ENCODE measurements at regions not wholly inside any gene's neighbourhood (a gene's known extent, or its start where the extent isn't known, plus 50 kb on each side); places are given as distances from the start of the nearest gene placed in this dataset.
"Not testable (repeated sequence)": the region's sequence is repeated elsewhere in the genome, so short reads cannot be mapped to it uniquely, and the experiment has no call there.

DNA sequence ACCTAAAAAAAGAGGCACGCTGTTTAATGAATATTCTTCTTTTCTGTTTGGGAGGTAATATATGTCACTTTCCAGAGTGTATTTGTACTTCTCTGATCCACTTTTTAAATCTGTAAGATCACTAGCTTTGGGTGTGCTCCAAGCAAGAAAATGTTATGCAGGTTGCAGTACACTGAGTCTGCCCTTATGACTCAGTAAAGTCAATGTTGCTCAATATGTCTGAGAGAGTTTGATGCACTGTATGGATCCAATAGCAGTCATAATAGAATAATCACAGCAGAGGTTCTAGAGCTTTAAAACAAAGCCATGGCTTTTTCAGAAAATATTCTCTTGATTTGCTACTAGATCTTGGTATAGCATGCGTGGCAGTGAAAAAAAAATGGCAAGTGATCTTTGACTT is 525.3 kb upstream of the HTR1E start:
- H3K36me3 ChIP-seq (replicated peaks in 1 of 2; ENCODE audit: control extremely low read depth in 1 of 2, control insufficient read depth in 1 of 2, extremely low read depth in 1 of 2, insufficient read depth in 2 of 2, low read length in 1 of 2) = no peaks in the 10 kb centered on the region
- Mint-ChIP-seq H3K4me1 (no peaks in the 10 kb centered on the region), H3K4me3 (no peak overlapping the region), H3K27me3 (no peaks in the 10 kb centered on the region), H3K9me3 (ENCODE audit: insufficient read depth) (no peaks in the 10 kb centered on the region), H3K27ac (no peak overlapping the region)
- ChIA-PET POLR2A (no interaction called here), CTCF (no interaction called here)
- WGBS (ENCODE audit: insufficient coverage) = 75% methylated on average over 1 of the region's 2 CpGs
- no peak for DNase-seq
- intact Hi-C loops (cut with micrococcal nuclease) = no loop called here
- no peak overlapping the region for H3K27ac ChIP-seq (ENCODE audit: low read length in 2 of 2)
- no peaks in the 10 kb centered on the region for H3K27me3 ChIP-seq (replicated peaks in 1 of 4; ENCODE audit: control extremely low read depth in 1 of 4, control insufficient read depth in 3 of 4, insufficient read depth in 4 of 4, low read length in 3 of 4)
- TF ChIP-seq EZH2 (IDR thresholded peaks at IDR 0.05; ENCODE audit: borderline replicate concordance, insufficient read depth, low read depth, low read length, poor library complexity, severe bottlenecking) = no peak
- TF ChIP-seq, protein P1, sequence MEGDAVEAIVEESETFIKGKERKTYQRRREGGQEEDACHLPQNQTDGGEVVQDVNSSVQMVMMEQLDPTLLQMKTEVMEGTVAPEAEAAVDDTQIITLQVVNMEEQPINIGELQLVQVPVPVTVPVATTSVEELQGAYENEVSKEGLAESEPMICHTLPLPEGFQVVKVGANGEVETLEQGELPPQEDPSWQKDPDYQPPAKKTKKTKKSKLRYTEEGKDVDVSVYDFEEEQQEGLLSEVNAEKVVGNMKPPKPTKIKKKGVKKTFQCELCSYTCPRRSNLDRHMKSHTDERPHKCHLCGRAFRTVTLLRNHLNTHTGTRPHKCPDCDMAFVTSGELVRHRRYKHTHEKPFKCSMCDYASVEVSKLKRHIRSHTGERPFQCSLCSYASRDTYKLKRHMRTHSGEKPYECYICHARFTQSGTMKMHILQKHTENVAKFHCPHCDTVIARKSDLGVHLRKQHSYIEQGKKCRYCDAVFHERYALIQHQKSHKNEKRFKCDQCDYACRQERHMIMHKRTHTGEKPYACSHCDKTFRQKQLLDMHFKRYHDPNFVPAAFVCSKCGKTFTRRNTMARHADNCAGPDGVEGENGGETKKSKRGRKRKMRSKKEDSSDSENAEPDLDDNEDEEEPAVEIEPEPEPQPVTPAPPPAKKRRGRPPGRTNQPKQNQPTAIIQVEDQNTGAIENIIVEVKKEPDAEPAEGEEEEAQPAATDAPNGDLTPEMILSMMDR (IDR thresholded peaks at IDR 0.05) = no peak
- H3K9me3 ChIP-seq (ENCODE audit: control extremely low read depth in 1 of 3, control insufficient read depth in 2 of 3, insufficient read depth in 1 of 3, low read length in 2 of 3) = no peaks in the 10 kb centered on the region
- no peaks in the 10 kb centered on the region for H4K20me1 ChIP-seq (ENCODE audit: control insufficient read depth, insufficient read depth, low read length, poor library complexity, severe bottlenecking)
- no peaks in the 10 kb centered on the region for H3K79me2 ChIP-seq (ENCODE audit: control insufficient read depth, insufficient read depth, low read length)
- no peak overlapping the region for H3K4me2 ChIP-seq (replicated peaks; ENCODE audit: low read depth, low read length, poor library complexity, severe bottlenecking)
- no peak for ATAC-seq (ENCODE audit: low read depth)
- H2AFZ ChIP-seq (ENCODE audit: insufficient read depth, low read depth, low read length, poor library complexity, severe bottlenecking) = no peak overlapping the region
- H3K9ac ChIP-seq (ENCODE audit: low read length) = no peak overlapping the region
- no peaks in the 10 kb centered on the region for H3K4me1 ChIP-seq (ENCODE audit: control insufficient read depth in 2 of 2, insufficient read depth in 2 of 2, low read length in 2 of 2)
- H3K4me3 ChIP-seq (ENCODE audit: control extremely low read depth in 1 of 5, extremely low read depth in 1 of 5, insufficient read depth in 1 of 5, low read depth in 2 of 5, low read length in 4 of 5) = no peak overlapping the region

DNA sequence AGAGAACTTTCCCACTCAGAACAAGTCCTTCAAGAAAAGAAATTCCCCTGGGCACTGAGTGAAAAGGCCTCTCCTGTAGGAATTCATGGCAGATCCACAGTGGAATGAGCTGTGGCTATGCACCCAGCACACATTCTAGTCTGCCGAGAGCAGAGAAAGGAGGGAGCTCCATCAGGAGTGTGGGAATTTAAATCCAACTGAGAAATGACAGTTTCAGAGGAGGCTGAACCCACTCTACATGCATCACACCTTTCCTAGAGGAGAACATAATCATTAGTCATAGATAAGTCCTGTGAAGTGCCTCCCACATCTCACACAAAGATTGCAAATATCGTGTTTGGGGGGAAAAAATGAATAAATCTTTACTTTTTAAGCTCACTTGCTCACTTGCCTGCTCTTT is 530.2 kb upstream of the HTR1E start:
- peaks cover 3% of the 10 kb centered on the region for H3K9me3 Mint-ChIP-seq (ENCODE audit: insufficient read depth)
- ChIA-PET CTCF (no interaction called here), POLR2A (no interaction called here)
- Histone ChIP-seq H3K36me3 (replicated peaks in 1 of 2; ENCODE audit: control extremely low read depth in 1 of 2, control insufficient read depth in 1 of 2, extremely low read depth in 1 of 2, insufficient read depth in 2 of 2, low read length in 1 of 2) (no peaks in the 10 kb centered on the region), H3K4me3 (ENCODE audit: control extremely low read depth in 1 of 5, extremely low read depth in 1 of 5, insufficient read depth in 1 of 5, low read depth in 2 of 5, low read length in 4 of 5) (no peak overlapping the region), H3K4me2 (replicated peaks; ENCODE audit: low read depth, low read length, poor library complexity, severe bottlenecking) (no peak overlapping the region), H2AFZ (ENCODE audit: insufficient read depth, low read depth, low read length, poor library complexity, severe bottlenecking) (no peak overlapping the region), H3K79me2 (ENCODE audit: control insufficient read depth, insufficient read depth, low read length) (no peaks in the 10 kb centered on the region), H4K20me1 (ENCODE audit: control insufficient read depth, insufficient read depth, low read length, poor library complexity, severe bottlenecking) (no peaks in the 10 kb centered on the region), H3K27ac (ENCODE audit: low read length in 2 of 2) (no peak overlapping the region), H3K27me3 (replicated peaks in 1 of 4; ENCODE audit: control extremely low read depth in 1 of 4, control insufficient read depth in 3 of 4, insufficient read depth in 4 of 4, low read length in 3 of 4) (no peaks in the 10 kb centered on the region), H3K9me3 (ENCODE audit: control extremely low read depth in 1 of 3, control insufficient read depth in 2 of 3, insufficient read depth in 1 of 3, low read length in 2 of 3) (no peaks in the 10 kb centered on the region), H3K9ac (ENCODE audit: low read length) (no peak overlapping the region), H3K4me1 (ENCODE audit: control insufficient read depth in 2 of 2, insufficient read depth in 2 of 2, low read length in 2 of 2) (no peaks in the 10 kb centered on the region)
- ATAC-seq (ENCODE audit: low read depth) (no peak), DNase-seq (no peak)
- no peaks in the 10 kb centered on the region for H3K27me3 Mint-ChIP-seq
- H3K4me3 Mint-ChIP-seq = no peak overlapping the region
- TF ChIP-seq, protein P1 (IDR thresholded peaks at IDR 0.05) = no peak
- TF ChIP-seq EZH2 (IDR thresholded peaks at IDR 0.05; ENCODE audit: borderline replicate concordance, insufficient read depth, low read depth, low read length, poor library complexity, severe bottlenecking) = no peak
- intact Hi-C loops (cut with micrococcal nuclease) = no loop called here
- WGBS (ENCODE audit: insufficient coverage) = no CpG with 5 or more reads among the region's 2 CpGs
- H3K27ac Mint-ChIP-seq = no peak overlapping the region
- H3K4me1 Mint-ChIP-seq = no peaks in the 10 kb centered on the region

DNA sequence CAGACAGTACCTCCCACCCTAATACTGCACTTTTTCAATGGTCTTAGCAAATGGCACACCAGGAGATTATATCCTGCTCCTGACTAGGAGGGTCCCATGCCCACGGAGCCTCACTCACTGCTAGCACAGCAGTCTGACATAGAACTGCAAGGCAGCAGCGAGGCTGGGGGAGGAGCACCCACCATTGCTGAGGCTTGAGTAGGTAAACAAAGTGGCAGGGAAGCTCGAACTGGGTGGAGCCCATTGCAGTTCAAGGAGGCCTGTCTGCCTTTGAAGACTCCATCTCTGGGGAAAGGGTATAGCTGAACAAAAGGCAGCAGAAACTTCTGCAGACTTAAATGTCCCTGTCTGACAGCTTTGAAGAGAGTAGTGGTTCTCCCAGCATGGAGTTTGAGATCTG is 544.5 kb upstream of the HTR1E start:
- WGBS (ENCODE audit: insufficient coverage) = 78% methylated on average over 3 of the region's 3 CpGs
- H3K27ac ChIP-seq (ENCODE audit: low read length in 2 of 2); H3K36me3 ChIP-seq (replicated peaks in 1 of 2; ENCODE audit: control extremely low read depth in 1 of 2, control insufficient read depth in 1 of 2, extremely low read depth in 1 of 2, insufficient read depth in 2 of 2, low read length in 1 of 2); H2AFZ ChIP-seq (ENCODE audit: insufficient read depth, low read depth, low read length, poor library complexity, severe bottlenecking); intact Hi-C loops (cut with micrococcal nuclease); H3K4me1 ChIP-seq (ENCODE audit: control insufficient read depth in 2 of 2, insufficient read depth in 2 of 2, low read length in 2 of 2); H3K4me3 Mint-ChIP-seq; H3K27me3 Mint-ChIP-seq; ATAC-seq (ENCODE audit: low read depth); H3K9me3 Mint-ChIP-seq (ENCODE audit: insufficient read depth); H3K4me1 Mint-ChIP-seq; H3K79me2 ChIP-seq (ENCODE audit: control insufficient read depth, insufficient read depth, low read length); DNase-seq; H3K4me2 ChIP-seq (replicated peaks; ENCODE audit: low read depth, low read length, poor library complexity, severe bottlenecking); H3K9ac ChIP-seq (ENCODE audit: low read length); H3K27me3 ChIP-seq (replicated peaks in 1 of 4; ENCODE audit: control extremely low read depth in 1 of 4, control insufficient read depth in 3 of 4, insufficient read depth in 4 of 4, low read length in 3 of 4); CTCF ChIA-PET; H4K20me1 ChIP-seq (ENCODE audit: control insufficient read depth, insufficient read depth, low read length, poor library complexity, severe bottlenecking); POLR2A ChIA-PET; H3K4me3 ChIP-seq (ENCODE audit: control extremely low read depth in 1 of 5, extremely low read depth in 1 of 5, insufficient read depth in 1 of 5, low read depth in 2 of 5, low read length in 4 of 5); H3K27ac Mint-ChIP-seq: not testable (repeated sequence)
- peaks cover 0 to 13% (median 0%) of the 10 kb centered on the region in 3 donors for H3K9me3 ChIP-seq (ENCODE audit: control extremely low read depth in 1 of 3, control insufficient read depth in 2 of 3, insufficient read depth in 1 of 3, low read length in 2 of 3)
